GM12892 (cell line): ENCODE measurements at regions not wholly inside any gene's neighbourhood (a gene's known extent, or its start where the extent isn't known, plus 50 kb on each side); places are given as distances from the start of the nearest gene placed in this dataset.

ENCODE experiments used
- POLR2A ChIP-seq: IDR thresholded peaks from 2 replicates; pipeline ENCODE4 v1.6.1; 2011; ENCODE audit warnings: low read depth, low read length, control low read depth
- POLR2AphosphoS5 ChIP-seq: IDR thresholded peaks from 2 replicates; pipeline ENCODE4 v1.6.1; 2011; ENCODE audit warnings: low read depth, low read length, control low read depth
- TAF1 ChIP-seq: IDR thresholded peaks from 2 replicates; pipeline ENCODE4 v1.6.1; 2011; ENCODE audit warnings: low read depth, mild to moderate bottlenecking, control low read depth, low read length, borderline replicate concordance

GRCh38 chr9:84146893-84147710 lies 166.5 kb downstream of the RMI1 start:
- TF ChIP-seq POLR2A = no peak
- TF ChIP-seq POLR2AphosphoS5 = no peak
- no peak for TF ChIP-seq TAF1
